Progenitor cell of endocrine pancreas (in vitro differentiated cells): ENCODE measurements at regions not wholly inside any gene's neighbourhood (a gene's known extent, or its start where the extent isn't known, plus 50 kb on each side); places are given as distances from the start of the nearest gene placed in this dataset.

Experiments
- DNase-seq: peaks from one replicate; pipeline ENCODE4 v3.0.0; 2021; ENCODE audit warnings: low spot score; ENCODE audit not compliant: unreplicated experiment
- H3K27ac Mint-ChIP-seq: 2 replicates; pipeline ENCODE4 v1.8.0; 2021; ENCODE audit warnings: mild to moderate bottlenecking, moderate library complexity, mixed read lengths
- H3K27me3 Mint-ChIP-seq: 2 replicates; pipeline ENCODE4 v1.8.0; 2021; ENCODE audit warnings: mixed read lengths
- H3K36me3 Mint-ChIP-seq: 2 replicates; pipeline ENCODE4 v1.8.0; 2022; ENCODE audit warnings: mixed read lengths; ENCODE audit not compliant: insufficient read depth
- H3K4me1 Mint-ChIP-seq: 2 replicates; pipeline ENCODE4 v1.8.0; 2021; ENCODE audit warnings: low read depth, mixed read lengths
- H3K4me3 Mint-ChIP-seq: 2 replicates; pipeline ENCODE4 v1.8.0; 2021; ENCODE audit warnings: low read depth, mild to moderate bottlenecking, moderate library complexity, mixed read lengths
- H3K9me3 Mint-ChIP-seq: 2 replicates; pipeline ENCODE4 v1.8.0; 2021; ENCODE audit warnings: low read depth, mixed read lengths
- CTCF ChIP-seq: fragments of 200-600 bp; sonication (generic); IDR thresholded peaks from one replicate; pipeline ENCODE4 v1.5.0; 2021; ENCODE audit warnings: antibody characterized with exemption, mild to moderate bottlenecking; ENCODE audit not compliant: unreplicated experiment

GRCh38 chr7:79786187-79786586 lies 332.7 kb upstream of the MAGI2 start:
- no peak for DNase-seq
- no peak overlapping the region for H3K4me3 Mint-ChIP-seq
- peaks cover 3% of the 10 kb centered on the region for H3K4me1 Mint-ChIP-seq
- peaks cover 9% of the 10 kb centered on the region for H3K9me3 Mint-ChIP-seq
- TF ChIP-seq CTCF = no peak
- H3K36me3 Mint-ChIP-seq = no peaks in the 10 kb centered on the region
- no peaks in the 10 kb centered on the region for H3K27me3 Mint-ChIP-seq
- H3K27ac Mint-ChIP-seq = no peak overlapping the region

GRCh38 chr7:79785556-79785955 lies 332.1 kb upstream of the MAGI2 start:
- H3K36me3 Mint-ChIP-seq = no peaks in the 10 kb centered on the region
- H3K27ac Mint-ChIP-seq = no peak overlapping the region
- H3K27me3 Mint-ChIP-seq = no peaks in the 10 kb centered on the region
- TF ChIP-seq CTCF = no peak
- no peak overlapping the region for H3K4me3 Mint-ChIP-seq
- H3K9me3 Mint-ChIP-seq = peaks cover 9% of the 10 kb centered on the region
- no peak for DNase-seq
- H3K4me1 Mint-ChIP-seq = peaks cover 3% of the 10 kb centered on the region

- Mint-ChIP-seq H3K36me3 (no peaks in the 10 kb centered on the region), H3K4me3 (no peak overlapping the region), H3K9me3 (peaks cover 9% of the 10 kb centered on the region), H3K27me3 (no peaks in the 10 kb centered on the region), H3K4me1 (peaks cover 7% of the 10 kb centered on the region), H3K27ac (no peak overlapping the region)
- no peak for DNase-seq
- no peak for TF ChIP-seq CTCF
Measured at GRCh38 chr7:79782906-79783305, 329.4 kb upstream of the MAGI2 start.

- Mint-ChIP-seq H3K36me3 (no peaks in the 10 kb centered on the region), H3K4me3 (no peak overlapping the region)
Measured at GRCh38 chr7:79782256-79782655, 328.8 kb upstream of the MAGI2 start.

GRCh38 chr7:79781716-79782115 lies 328.2 kb upstream of the MAGI2 start:
- Mint-ChIP-seq H3K27ac (peak overlapping the region; percentile 4), H3K36me3 (no peaks in the 10 kb centered on the region), H3K9me3 (peaks cover 9% of the 10 kb centered on the region), H3K27me3 (no peaks in the 10 kb centered on the region), H3K4me3 (no peak overlapping the region), H3K4me1 (peaks cover 12% of the 10 kb centered on the region)
- DNase-seq = no peak
- no peak for TF ChIP-seq CTCF

More at GRCh38 chr7:79782256-79782655, 328.8 kb upstream of the MAGI2 start:
- no peaks in the 10 kb centered on the region for H3K27me3 Mint-ChIP-seq
- no peak for DNase-seq
- no peak for TF ChIP-seq CTCF
- peaks cover 9% of the 10 kb centered on the region for H3K9me3 Mint-ChIP-seq
- peak overlapping the region; percentile 4 for H3K27ac Mint-ChIP-seq
- H3K4me1 Mint-ChIP-seq = peaks cover 12% of the 10 kb centered on the region
